ENCODE measurements at regions not wholly inside any gene's neighbourhood (a gene's known extent, or its start where the extent isn't known, plus 50 kb on each side); places are given as distances from the start of the nearest gene placed in this dataset.
"Not testable (repeated sequence)": the region's sequence is repeated elsewhere in the genome, so short reads cannot be mapped to it uniquely, and the experiment has no call there.

- no peak for DNase-seq (ENCODE audit: low read depth in 1 of 2, low spot score in 1 of 2)
Measured at GRCh38 chr2:125584732-125585131, 1071.2 kb upstream of the GYPC start.

- DNase-seq (ENCODE audit: low read depth in 1 of 2, low spot score in 1 of 2) = no peak
Measured at GRCh38 chr2:125588780-125589179, 1067.2 kb upstream of the GYPC start.

- DNase-seq (ENCODE audit: low read depth in 1 of 2, low spot score in 1 of 2) = no peak
Measured at GRCh38 chr2:125591954-125592353, 1064.0 kb upstream of the GYPC start.

GRCh38 chr2:125593036-125593435 is 1062.9 kb upstream of the GYPC start:
- no peak for DNase-seq (ENCODE audit: low read depth in 1 of 2, low spot score in 1 of 2)

- DNase-seq (ENCODE audit: low read depth in 1 of 2, low spot score in 1 of 2) = no peak
Measured at GRCh38 chr2:125596612-125597011, 1059.3 kb upstream of the GYPC start.

GRCh38 chr2:125615438-125615837 is 1040.5 kb upstream of the GYPC start:
- no peak for DNase-seq (ENCODE audit: low read depth in 1 of 2, low spot score in 1 of 2)

- DNase-seq (ENCODE audit: low read depth in 1 of 2, low spot score in 1 of 2) = no peak
Measured at GRCh38 chr2:125630377-125630776, 1025.6 kb upstream of the GYPC start.

- no peak for DNase-seq (ENCODE audit: low read depth in 1 of 2, low spot score in 1 of 2)
Measured at GRCh38 chr2:125634662-125635061, 1021.3 kb upstream of the GYPC start.

GRCh38 chr2:125638345-125638744 is 1017.6 kb upstream of the GYPC start:
- DNase-seq (ENCODE audit: low read depth in 1 of 2, low spot score in 1 of 2) = no peak

- DNase-seq (ENCODE audit: low read depth in 1 of 2, low spot score in 1 of 2) = no peak
Measured at GRCh38 chr2:125642032-125642431, 1013.9 kb upstream of the GYPC start.

GRCh38 chr2:125643128-125643527 is 1012.8 kb upstream of the GYPC start:
- no peak for DNase-seq (ENCODE audit: low read depth in 1 of 2, low spot score in 1 of 2)

- DNase-seq (ENCODE audit: low read depth in 1 of 2, low spot score in 1 of 2) = no peak
Measured at GRCh38 chr2:125643585-125643984, 1012.4 kb upstream of the GYPC start.

- DNase-seq (ENCODE audit: low read depth in 1 of 2, low spot score in 1 of 2) = no peak
Measured at GRCh38 chr2:125644257-125644656, 1011.7 kb upstream of the GYPC start.

GRCh38 chr2:125652280-125652679 is 1003.7 kb upstream of the GYPC start:
- no peak for DNase-seq (ENCODE audit: low read depth in 1 of 2, low spot score in 1 of 2)

- DNase-seq (ENCODE audit: low read depth in 1 of 2, low spot score in 1 of 2) = no peak
Measured at GRCh38 chr2:125654226-125654625, 1001.7 kb upstream of the GYPC start.

GRCh38 chr2:125656190-125656589 is 999.8 kb upstream of the GYPC start:
- DNase-seq (ENCODE audit: low read depth in 1 of 2, low spot score in 1 of 2) = no peak

GRCh38 chr2:125658583-125658982 is 997.4 kb upstream of the GYPC start:
- no peak for DNase-seq (ENCODE audit: low read depth in 1 of 2, low spot score in 1 of 2)

GRCh38 chr2:125660369-125660768 is 995.6 kb upstream of the GYPC start:
- DNase-seq (ENCODE audit: low read depth in 1 of 2, low spot score in 1 of 2) = not testable (repeated sequence)

- DNase-seq (ENCODE audit: low read depth in 1 of 2, low spot score in 1 of 2) = no peak
Measured at GRCh38 chr2:125667630-125668029, 988.3 kb upstream of the GYPC start.

- DNase-seq (ENCODE audit: low read depth in 1 of 2, low spot score in 1 of 2) = no peak
Measured at GRCh38 chr2:125679903-125680302, 976.1 kb upstream of the GYPC start.

GRCh38 chr2:125680809-125681208 is 975.1 kb upstream of the GYPC start:
- no peak for DNase-seq (ENCODE audit: low read depth in 1 of 2, low spot score in 1 of 2)

GRCh38 chr2:125681576-125681975 is 974.4 kb upstream of the GYPC start:
- no peak for DNase-seq (ENCODE audit: low read depth in 1 of 2, low spot score in 1 of 2)

- no peak for DNase-seq (ENCODE audit: low read depth in 1 of 2, low spot score in 1 of 2)
Measured at GRCh38 chr2:125681976-125682805, 973.8 kb upstream of the GYPC start.

All from activated T-helper 1 cell treated with anti-CD3 and anti-CD28 coated beads, Interleukin-2, amount 50 U/mL, for 16 hours (primary cell).